ENCODE measurements at regions not wholly inside any gene's neighbourhood (a gene's known extent, or its start where the extent isn't known, plus 50 kb on each side); places are given as distances from the start of the nearest gene placed in this dataset.

DNA sequence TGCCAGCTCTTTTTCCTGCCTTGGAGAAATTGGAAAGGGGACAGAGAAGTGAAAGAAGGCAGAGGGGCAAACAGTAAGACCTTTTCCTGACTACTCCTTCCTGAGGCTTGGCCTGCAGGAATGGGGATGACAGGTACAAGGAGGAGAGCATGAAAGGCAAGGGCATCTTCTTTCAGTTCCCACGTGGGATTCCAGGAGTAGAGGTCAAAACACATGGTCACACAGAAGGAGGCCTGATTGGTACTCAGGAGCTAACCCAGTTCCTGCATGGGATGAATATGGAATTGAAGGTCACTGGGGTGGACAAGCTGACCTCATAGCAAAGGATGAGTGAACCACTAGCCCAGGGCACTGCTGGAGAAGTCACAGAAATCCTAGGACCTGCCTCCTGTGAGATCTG lies 112.5 kb upstream of the ZNF366 start:
- Histone ChIP-seq H3K9me3 (ENCODE audit: severe bottlenecking) (no peaks in the 10 kb centered on the region), H3K4me3 (ENCODE audit: severe bottlenecking) (no peak overlapping the region), H3K27me3 (ENCODE audit: insufficient read depth, poor library complexity, severe bottlenecking) (no peaks in the 10 kb centered on the region), H3K4me1 (ENCODE audit: insufficient read depth, poor library complexity, severe bottlenecking) (peaks cover 9% of the 10 kb centered on the region), H3K27ac (ENCODE audit: poor library complexity, severe bottlenecking) (no peak overlapping the region), H3K36me3 (ENCODE audit: low read depth) (no peaks in the 10 kb centered on the region)
- TF ChIP-seq, protein P1, sequence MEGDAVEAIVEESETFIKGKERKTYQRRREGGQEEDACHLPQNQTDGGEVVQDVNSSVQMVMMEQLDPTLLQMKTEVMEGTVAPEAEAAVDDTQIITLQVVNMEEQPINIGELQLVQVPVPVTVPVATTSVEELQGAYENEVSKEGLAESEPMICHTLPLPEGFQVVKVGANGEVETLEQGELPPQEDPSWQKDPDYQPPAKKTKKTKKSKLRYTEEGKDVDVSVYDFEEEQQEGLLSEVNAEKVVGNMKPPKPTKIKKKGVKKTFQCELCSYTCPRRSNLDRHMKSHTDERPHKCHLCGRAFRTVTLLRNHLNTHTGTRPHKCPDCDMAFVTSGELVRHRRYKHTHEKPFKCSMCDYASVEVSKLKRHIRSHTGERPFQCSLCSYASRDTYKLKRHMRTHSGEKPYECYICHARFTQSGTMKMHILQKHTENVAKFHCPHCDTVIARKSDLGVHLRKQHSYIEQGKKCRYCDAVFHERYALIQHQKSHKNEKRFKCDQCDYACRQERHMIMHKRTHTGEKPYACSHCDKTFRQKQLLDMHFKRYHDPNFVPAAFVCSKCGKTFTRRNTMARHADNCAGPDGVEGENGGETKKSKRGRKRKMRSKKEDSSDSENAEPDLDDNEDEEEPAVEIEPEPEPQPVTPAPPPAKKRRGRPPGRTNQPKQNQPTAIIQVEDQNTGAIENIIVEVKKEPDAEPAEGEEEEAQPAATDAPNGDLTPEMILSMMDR (IDR thresholded peaks at IDR 0.05; ENCODE audit: poor library complexity, severe bottlenecking): no peak
- ATAC-seq (ENCODE audit: low read depth) (no peak), DNase-seq (ENCODE audit: low spot score) (no peak)

DNA sequence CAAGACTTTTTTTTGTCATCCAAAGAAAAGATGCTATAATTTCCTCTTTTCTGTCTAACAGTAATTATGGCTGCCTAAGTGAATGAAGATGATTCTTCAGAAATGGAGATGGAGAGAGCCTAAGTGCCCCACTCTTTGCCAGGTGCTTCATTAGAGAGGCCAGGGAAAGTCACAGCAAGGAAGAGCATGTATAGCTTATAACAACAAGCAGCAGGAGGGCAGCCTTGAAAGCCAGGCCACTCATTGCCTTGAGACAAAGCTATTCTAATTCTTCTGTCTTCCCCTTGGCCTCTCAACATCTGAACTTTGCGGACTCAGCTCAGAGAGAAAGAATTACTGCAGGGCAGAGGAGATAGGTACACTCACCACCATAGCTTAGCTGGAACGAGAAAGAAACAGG lies 112.0 kb upstream of the ZNF366 start:
- ATAC-seq (ENCODE audit: low read depth) (no peak), DNase-seq (ENCODE audit: low spot score) (no peak)

DNA sequence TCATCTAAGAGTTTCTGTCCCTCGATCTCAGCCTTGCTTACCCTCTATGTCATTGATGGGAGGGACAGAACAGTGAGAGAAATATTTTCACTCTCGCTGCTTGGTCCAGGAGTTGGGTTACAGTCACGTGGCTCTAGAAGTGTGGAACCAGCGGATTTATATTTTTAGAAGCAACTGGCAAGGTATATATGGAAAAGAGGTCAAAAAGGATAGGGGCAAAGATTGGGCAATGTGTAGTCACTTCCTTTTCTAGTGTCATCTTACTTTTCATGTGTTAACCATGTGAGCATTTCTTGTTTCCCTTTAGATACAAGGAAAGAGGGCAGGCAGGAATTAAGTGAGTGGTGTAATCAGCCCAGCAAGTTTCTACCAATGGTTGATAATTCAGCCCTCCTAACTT lies 111.5 kb upstream of the ZNF366 start:
- TF ChIP-seq, protein P1 (IDR thresholded peaks at IDR 0.05; ENCODE audit: poor library complexity, severe bottlenecking): no peak
- DNase-seq (ENCODE audit: low spot score) (no peak), ATAC-seq (ENCODE audit: low read depth) (no peak)
- Histone ChIP-seq H3K4me1 (ENCODE audit: insufficient read depth, poor library complexity, severe bottlenecking) (no peaks in the 10 kb centered on the region), H3K27ac (ENCODE audit: poor library complexity, severe bottlenecking) (no peak overlapping the region), H3K9me3 (ENCODE audit: severe bottlenecking) (no peaks in the 10 kb centered on the region), H3K36me3 (ENCODE audit: low read depth) (no peaks in the 10 kb centered on the region), H3K27me3 (ENCODE audit: insufficient read depth, poor library complexity, severe bottlenecking) (no peaks in the 10 kb centered on the region), H3K4me3 (ENCODE audit: severe bottlenecking) (no peak overlapping the region)

More for the DNA sequence above, 112.0 kb upstream of the ZNF366 start:
- peaks cover 5% of the 10 kb centered on the region for H3K4me1 ChIP-seq (ENCODE audit: insufficient read depth, poor library complexity, severe bottlenecking)
- H3K4me3 ChIP-seq (ENCODE audit: severe bottlenecking): no peak overlapping the region
- no peaks in the 10 kb centered on the region for H3K9me3 ChIP-seq (ENCODE audit: severe bottlenecking)
- no peak overlapping the region for H3K27ac ChIP-seq (ENCODE audit: poor library complexity, severe bottlenecking)
- H3K27me3 ChIP-seq (ENCODE audit: insufficient read depth, poor library complexity, severe bottlenecking): no peaks in the 10 kb centered on the region
- no peaks in the 10 kb centered on the region for H3K36me3 ChIP-seq (ENCODE audit: low read depth)
- TF ChIP-seq, protein P1 (IDR thresholded peaks at IDR 0.05; ENCODE audit: poor library complexity, severe bottlenecking): no peak

DNA sequence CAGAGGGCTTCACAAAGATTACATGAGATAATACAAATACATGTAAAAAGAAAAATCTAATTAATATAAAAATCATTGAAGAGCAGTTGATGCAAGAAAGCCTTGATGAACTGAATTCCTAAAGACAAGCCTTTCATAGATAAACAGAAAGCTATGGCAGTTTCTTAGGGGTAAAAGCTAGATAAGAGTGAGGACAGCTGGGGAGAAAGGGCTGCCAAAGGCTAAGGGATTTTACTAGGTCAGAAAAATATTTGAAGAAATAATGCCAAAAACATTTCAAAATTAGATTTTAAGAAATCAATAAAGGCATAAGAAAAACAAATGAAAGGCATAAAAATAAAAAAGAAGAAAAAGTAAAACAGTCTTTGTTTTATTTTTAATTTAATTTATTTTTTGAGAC lies 107.9 kb upstream of the ZNF366 start:
- H3K9me3 ChIP-seq (ENCODE audit: severe bottlenecking): no peaks in the 10 kb centered on the region
- TF ChIP-seq, protein P1 (IDR thresholded peaks at IDR 0.05; ENCODE audit: poor library complexity, severe bottlenecking): no peak
- H3K36me3 ChIP-seq (ENCODE audit: low read depth): no peaks in the 10 kb centered on the region
- no peak overlapping the region for H3K4me3 ChIP-seq (ENCODE audit: severe bottlenecking)
- no peak for ATAC-seq (ENCODE audit: low read depth)
- no peaks in the 10 kb centered on the region for H3K4me1 ChIP-seq (ENCODE audit: insufficient read depth, poor library complexity, severe bottlenecking)
- no peaks in the 10 kb centered on the region for H3K27me3 ChIP-seq (ENCODE audit: insufficient read depth, poor library complexity, severe bottlenecking)
- DNase-seq (ENCODE audit: low spot score): no peak
- H3K27ac ChIP-seq (ENCODE audit: poor library complexity, severe bottlenecking): no peak overlapping the region

DNA sequence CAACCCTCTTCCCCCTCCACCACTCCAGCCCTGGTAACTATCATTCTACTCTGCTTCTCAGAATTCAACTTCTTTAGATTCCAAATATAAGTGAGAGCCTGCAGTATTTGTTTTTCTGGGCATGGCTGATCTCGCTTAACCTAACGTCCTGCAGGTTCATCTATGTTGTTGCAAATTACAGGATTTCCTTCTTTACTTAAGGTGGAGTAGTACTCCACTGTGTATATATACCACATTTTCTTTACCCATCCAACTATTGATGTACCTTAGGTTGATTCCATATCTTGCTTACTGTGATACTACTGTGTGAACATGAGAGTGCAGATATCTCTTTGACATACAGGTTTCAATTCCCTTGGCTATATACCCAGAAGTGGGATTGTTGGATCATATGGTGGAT lies 106.3 kb upstream of the ZNF366 start:
- H3K36me3 ChIP-seq (ENCODE audit: low read depth): no peaks in the 10 kb centered on the region
- DNase-seq (ENCODE audit: low spot score) (no peak), ATAC-seq (ENCODE audit: low read depth) (no peak)
- no peaks in the 10 kb centered on the region for H3K27me3 ChIP-seq (ENCODE audit: insufficient read depth, poor library complexity, severe bottlenecking)
- H3K4me1 ChIP-seq (ENCODE audit: insufficient read depth, poor library complexity, severe bottlenecking): no peaks in the 10 kb centered on the region
- TF ChIP-seq, protein P1 (IDR thresholded peaks at IDR 0.05; ENCODE audit: poor library complexity, severe bottlenecking): no peak
- H3K27ac ChIP-seq (ENCODE audit: poor library complexity, severe bottlenecking): no peak overlapping the region
- no peak overlapping the region for H3K4me3 ChIP-seq (ENCODE audit: severe bottlenecking)
- H3K9me3 ChIP-seq (ENCODE audit: severe bottlenecking): no peaks in the 10 kb centered on the region

All from RWPE2 (cell line).